Fibroblast of the aortic adventitia (primary cell): ENCODE measurements at regions not wholly inside any gene's neighbourhood (a gene's known extent, or its start where the extent isn't known, plus 50 kb on each side); places are given as distances from the start of the nearest gene placed in this dataset.
"Not testable (repeated sequence)": the region's sequence is repeated elsewhere in the genome, so short reads cannot be mapped to it uniquely, and the experiment has no call there.

Experiments
- DNase-seq: peaks from one replicate; pipeline ENCODE4 v3.0.0-alpha.2; 2010; ENCODE audit warnings: low read depth
- H3K4me3 ChIP-seq: 2 replicates; pipeline ENCODE4 v1.5.1; 2011; ENCODE audit warnings: low read depth, mild to moderate bottlenecking, control low read depth, low read length, moderate library complexity
- TF ChIP-seq, protein P1 (sequence below): IDR thresholded peaks from 2 replicates; pipeline ENCODE4 v1.5.1; 2011; ENCODE audit warnings: mild to moderate bottlenecking, low read length, control low read depth, inconsistent platforms; ENCODE audit not compliant: insufficient read depth

DNA sequence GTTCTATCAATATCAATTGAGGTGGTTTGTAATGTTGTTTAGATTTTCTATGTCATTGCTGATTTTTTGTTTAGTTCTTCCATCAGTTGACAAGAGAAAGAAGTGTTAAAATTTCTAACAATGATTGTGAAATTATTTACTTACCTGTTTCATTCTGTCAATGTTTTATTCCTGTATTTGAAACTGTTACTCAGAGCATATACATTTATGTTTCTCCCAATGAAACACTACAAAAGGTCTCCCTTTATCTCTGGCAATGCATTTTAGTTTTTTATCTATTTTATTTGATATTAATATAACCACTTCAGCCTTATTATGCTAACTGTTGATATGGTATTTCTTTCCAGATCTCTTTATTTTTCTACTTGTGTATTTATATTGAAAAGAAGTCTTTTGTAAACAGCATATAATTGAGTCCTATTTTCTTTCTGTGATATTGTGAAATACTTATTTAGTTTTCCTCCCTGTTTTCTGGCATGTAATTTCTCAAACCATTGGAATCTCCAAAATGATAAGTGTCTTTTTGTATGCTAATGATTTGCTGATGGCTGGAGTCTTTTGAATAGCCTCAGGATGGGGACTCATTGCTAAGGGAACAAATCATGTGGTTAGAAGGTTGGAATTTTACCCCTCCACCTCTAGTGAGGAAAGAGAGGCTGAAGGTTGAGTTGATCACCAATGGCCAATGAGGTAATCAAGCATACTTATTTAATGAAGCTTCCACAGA is 122.0 kb downstream of the ADSS2 start:
- TF ChIP-seq, protein P1, sequence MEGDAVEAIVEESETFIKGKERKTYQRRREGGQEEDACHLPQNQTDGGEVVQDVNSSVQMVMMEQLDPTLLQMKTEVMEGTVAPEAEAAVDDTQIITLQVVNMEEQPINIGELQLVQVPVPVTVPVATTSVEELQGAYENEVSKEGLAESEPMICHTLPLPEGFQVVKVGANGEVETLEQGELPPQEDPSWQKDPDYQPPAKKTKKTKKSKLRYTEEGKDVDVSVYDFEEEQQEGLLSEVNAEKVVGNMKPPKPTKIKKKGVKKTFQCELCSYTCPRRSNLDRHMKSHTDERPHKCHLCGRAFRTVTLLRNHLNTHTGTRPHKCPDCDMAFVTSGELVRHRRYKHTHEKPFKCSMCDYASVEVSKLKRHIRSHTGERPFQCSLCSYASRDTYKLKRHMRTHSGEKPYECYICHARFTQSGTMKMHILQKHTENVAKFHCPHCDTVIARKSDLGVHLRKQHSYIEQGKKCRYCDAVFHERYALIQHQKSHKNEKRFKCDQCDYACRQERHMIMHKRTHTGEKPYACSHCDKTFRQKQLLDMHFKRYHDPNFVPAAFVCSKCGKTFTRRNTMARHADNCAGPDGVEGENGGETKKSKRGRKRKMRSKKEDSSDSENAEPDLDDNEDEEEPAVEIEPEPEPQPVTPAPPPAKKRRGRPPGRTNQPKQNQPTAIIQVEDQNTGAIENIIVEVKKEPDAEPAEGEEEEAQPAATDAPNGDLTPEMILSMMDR, result no peak
- DNase-seq, result no peak
- H3K4me3 ChIP-seq, result no peak overlapping the region

DNA sequence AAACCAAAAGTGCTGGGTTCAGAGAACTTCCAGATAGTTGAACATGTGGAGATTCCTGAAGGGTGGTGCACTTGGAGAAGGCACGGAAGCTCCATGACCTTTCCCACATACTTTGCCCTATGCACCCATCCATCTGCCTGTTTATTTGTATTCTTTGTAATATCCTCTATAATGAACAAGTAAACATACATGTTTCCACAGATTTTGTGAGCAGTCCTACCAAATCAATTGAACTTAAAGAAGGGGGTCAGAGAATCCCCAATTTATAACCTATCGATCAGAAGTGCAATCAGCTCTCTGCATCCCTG is 121.4 kb downstream of the ADSS2 start:
- no peak for DNase-seq
- H3K4me3 ChIP-seq, result no peak overlapping the region
- TF ChIP-seq, protein P1, result no peak

DNA sequence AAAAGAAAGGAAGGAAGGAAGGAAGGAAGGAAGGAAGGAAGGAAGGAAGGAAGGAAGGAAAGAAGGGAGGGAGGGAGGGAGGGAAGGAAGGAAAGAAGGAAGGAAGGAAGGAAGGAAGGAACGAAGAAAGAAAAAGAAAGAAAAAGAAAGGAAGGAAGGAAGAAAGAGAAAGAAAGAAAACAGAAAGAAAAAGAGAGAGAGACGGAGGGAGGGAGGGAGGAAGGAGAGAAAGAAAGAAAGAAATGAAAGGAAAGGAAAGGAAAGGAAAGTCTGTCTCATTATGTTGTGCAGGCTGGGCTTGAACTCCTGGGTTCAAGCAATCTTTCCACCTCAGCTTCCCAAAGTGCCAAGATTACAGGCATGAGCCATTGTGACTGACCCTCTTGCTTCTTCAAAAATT is 118.9 kb downstream of the ADSS2 start:
- not testable (repeated sequence) for H3K4me3 ChIP-seq, DNase-seq

DNA sequence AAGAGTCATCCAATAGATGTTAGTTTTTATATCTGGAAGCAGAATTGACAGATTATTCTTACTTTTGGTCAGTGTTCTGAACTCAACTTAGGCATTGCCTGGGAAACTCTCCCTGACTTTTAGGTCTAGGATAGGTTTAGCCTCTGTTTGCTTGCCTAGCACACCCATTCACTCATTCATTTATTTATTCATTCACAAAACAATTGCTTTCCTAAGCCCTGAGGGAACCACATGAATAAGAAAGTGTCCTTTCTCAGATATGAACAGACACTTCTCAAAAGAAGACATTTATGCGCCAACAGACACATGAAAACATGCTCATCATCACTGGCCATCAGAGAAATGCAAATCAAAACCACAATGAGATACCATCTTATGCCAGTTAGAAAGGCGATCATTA is 117.4 kb downstream of the ADSS2 start:
- DNase-seq, H3K4me3 ChIP-seq: not testable (repeated sequence)

DNA sequence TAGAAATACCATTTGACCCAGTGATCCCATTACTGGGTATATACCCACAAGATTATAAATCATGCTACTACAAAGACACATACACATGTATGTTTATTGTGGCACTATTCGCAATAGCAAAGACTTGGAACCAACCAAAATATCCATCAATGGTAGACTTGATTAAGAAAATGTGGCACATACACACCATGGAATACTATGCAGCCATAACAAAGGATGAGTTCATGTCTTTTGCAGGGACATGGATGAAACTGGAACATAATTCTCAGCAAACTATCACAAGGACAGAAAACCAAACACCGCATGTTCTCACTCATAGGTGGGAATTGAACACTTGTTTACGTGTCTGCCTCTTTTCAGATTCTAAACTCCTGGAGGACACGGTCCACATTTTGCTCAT is 116.9 kb downstream of the ADSS2 start:
- not testable (repeated sequence) for H3K4me3 ChIP-seq, DNase-seq

DNA sequence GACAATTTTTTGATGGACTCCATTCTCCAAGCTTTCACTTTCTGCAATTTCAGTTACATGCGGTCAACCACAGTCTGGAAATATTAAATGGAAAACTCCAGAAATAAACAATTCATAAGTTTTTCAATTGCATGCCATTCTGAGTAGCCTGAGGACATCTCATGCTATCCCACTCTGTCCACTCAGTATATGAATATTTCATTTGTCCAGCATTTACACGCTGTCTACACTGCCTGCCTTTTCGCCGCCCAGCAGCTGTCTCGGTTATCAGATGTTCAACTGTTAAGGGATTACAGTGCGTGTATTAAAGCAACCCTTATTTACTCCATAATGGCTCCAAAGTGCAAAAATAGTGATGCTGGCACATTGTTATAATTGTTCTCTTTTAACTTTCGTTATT is 116.3 kb downstream of the ADSS2 start:
- TF ChIP-seq, protein P1, result no peak
- H3K4me3 ChIP-seq, result no peak overlapping the region
- no peak for DNase-seq

DNA sequence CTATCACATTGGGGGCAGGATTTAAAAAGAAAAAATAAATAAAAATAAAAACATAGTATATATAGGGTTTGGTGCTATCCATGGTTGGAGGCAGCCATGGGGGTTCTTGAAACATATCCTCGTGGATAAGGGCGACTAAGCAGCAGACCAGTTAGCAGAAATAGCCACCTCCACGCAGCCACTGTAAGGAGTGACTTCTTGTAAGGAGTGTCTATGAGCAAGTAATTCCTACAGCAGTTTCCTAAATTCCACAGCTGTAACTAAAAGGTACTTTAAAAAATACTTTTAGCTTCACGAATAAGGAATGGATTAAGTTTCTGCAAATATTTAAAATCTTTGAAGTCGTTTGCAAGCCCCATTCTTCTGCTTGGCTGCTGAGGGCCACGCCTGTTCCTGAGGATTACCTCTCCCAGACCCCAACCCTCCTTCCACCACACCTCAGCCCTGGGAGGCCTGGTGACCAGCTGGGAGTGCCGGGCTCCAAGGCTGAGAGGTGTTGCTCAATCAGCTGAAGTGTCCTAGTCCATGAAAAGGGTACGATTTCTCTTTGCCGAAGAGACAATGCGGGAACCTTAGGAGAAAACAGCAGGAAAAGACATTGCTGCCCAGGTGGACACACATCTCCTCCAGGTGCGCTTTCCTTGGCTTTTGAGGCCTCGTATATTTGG is 115.3 kb downstream of the ADSS2 start:
- no peak for DNase-seq
- TF ChIP-seq, protein P1, result no peak
- H3K4me3 ChIP-seq, result no peak overlapping the region

DNA sequence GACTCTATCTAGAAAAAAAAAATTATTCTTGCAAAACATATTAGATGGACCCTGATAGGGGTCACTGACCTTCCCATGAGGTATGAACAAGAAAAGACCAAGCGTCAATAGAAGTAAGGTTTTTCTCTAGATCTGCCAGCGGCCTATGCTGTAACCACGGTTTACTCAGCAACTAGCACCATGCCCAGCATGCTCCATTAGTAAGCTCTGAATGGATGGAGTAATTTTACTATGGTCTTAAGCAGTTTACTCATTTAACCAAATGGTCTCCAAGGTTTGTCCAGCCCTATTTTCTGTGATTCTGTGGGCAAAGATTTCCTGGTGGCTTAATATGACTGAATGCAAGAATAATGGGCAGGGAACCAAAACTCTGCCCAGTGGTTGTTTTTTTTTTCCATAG is 113.9 kb downstream of the ADSS2 start:
- H3K4me3 ChIP-seq, result no peak overlapping the region
- DNase-seq, result no peak
- TF ChIP-seq, protein P1, result no peak
